GM18868 (cell line): ENCODE measurements at regions not wholly inside any gene's neighbourhood (a gene's known extent, or its start where the extent isn't known, plus 50 kb on each side); places are given as distances from the start of the nearest gene placed in this dataset.

Experiments used
- ATAC-seq: cut with Tn5 transposase; IDR thresholded peaks from one replicate; pipeline ENCODE4 v1.9.1; 2021; ENCODE audit warnings: mild to moderate bottlenecking, moderate library complexity; ENCODE audit not compliant: unreplicated experiment

DNA sequence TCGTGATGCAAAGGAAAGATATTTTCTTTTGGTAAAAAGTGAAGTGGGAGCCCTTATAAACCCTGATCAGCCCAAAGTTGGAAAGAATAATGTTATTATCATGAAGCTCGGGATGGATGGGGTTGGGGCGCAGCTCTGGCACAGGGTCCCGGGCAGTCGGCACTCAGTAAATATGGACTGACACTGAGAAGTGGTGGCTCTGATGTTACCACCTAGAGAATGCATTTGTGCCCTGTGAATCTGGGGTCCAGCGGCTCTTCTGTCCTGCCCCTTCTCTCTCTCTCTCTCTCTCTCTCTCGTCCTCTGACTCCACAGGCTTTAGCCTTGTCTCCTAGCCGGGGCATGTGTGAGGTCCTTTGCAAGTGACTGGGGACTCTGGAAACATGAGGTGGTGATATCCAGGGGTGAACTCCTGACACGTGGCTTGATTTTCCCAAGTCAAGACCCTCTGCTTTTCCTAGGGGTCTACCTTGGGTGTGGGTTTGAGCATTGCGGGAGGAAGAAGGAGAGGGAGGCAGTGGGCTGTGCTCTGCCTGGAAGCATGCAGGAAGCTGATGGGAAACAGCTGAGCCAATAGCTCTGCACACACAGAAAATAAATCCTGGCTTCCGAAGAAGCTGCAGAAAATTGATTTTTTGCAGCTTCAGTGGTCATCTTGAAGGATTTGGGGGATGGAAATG lies 162.7 kb downstream of the MACROH2A1 start:
- ATAC-seq, result no peak

DNA sequence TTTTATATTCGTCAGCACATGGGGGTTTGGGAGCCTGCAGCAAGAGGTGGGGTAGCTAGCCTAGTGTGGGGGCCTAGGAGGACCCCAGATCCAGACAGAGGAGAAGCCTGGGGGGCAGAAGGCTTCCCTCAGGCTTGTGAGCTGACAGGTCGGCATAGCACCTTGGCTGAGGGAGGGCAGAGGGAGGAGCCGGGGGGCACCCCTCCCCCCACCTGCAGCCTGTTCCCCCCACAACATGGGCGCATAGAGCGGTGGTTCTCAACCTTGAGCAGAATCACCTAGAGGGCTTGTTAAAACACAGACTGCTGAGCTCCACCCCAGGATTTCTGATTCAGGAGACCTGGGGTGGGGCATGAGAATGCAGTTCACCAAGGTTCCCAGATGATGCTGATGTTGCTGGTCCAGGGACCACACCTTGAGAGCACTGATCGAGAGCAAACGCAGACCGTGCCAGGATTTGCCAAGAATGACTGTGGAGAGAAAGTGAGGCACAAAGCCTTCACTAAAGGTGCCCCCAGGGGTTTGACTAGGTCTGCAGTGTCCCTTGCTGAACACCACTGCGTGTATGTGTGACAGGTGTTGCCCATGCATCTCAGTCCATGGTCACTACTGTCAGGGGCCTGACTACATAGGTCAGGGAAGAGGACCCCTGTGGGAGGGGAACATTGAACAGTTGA lies 163.3 kb downstream of the MACROH2A1 start:
- no peak for ATAC-seq

DNA sequence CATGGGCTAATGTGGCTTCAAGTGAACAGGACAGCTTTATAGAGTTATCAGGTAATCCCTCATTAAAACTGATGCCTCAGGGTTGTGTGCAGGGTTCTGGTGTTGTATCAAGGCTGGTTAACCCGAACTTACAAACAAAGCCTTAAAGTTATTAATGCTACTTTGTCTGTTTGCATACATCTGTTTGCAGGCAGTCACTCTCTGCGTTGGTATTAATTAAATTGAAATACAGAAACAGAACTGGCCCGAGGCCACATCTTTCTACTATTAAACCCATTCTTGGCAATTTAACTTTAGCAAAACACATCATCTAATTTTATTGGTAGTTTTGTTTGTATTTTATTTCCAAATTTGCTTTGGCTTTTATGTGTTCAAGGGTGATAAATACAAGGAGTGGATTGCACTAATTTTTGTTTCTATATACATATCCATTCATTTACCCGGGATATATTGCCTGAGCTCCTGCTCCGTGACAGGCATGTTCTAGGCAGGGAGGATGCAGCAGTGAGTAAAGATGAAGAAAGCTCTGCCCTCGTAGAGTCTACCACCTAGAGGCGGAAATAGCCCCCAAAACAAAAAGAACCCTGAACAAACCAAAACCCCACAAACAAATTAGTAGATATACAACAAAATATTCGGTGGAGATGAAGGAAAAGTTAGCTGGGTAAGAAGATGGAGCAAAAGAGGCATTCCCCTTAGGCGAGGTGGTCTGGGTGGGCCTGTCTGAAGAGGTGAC lies 164.2 kb downstream of the MACROH2A1 start:
- ATAC-seq, result no peak

DNA sequence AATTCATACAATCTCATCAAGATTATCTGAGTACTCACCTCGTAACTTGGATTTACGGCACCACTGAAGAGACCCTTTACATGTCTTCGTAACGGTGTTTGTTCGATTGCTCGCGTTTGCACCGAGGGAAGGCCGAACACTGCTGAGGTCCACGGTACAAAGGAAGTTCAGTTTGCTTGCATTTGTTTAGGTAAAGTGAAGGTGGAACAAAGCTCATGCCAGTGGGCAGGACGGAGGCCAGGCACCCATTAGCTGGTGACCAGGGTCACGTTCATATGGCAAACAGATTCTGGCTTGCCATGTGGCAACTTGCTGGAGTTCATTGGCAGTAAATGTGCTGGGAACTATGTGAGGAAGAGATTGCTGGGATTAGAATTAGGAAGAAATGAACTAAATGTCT lies 164.8 kb downstream of the MACROH2A1 start:
- ATAC-seq, result no peak

DNA sequence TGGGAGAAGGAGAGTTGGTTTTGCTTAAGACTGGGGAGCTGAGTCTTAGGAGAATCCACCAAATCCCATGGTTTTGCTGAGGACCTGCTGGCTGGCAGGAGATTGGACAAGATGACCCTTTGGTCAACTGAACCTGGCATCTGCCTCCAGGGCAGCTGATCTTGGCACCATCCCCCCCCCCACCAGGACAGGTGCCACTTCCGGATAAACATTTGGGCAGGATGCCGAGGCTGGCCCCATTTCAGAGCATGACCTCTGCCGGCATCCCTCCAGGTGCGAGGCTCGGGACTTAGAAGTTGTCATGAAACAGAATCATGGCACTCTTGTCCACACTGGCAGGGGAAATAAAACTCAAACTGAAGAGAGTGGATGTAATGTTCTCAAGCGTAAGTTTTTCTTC lies 165.6 kb downstream of the MACROH2A1 start:
- ATAC-seq, result no peak

DNA sequence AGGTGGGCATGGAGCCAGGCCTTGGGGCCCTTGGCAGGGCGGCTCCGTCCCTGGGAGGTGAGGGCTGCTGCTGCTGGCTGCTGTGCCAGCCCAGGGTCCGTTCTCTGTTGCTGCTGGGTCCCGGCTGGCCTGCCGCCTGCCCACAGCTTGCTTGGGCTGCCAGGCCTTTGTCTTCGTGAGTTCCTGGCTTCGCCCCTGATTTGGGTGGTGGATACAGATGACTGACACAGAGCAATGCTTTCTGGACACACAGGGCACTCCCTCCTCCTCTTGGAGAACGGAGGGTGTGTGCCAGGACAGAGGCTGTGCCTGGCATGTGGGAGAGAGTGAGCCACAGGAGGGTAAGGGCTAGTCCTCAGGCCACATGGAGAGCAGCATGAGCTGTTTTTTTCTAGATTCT lies 166.1 kb downstream of the MACROH2A1 start:
- no peak for ATAC-seq

DNA sequence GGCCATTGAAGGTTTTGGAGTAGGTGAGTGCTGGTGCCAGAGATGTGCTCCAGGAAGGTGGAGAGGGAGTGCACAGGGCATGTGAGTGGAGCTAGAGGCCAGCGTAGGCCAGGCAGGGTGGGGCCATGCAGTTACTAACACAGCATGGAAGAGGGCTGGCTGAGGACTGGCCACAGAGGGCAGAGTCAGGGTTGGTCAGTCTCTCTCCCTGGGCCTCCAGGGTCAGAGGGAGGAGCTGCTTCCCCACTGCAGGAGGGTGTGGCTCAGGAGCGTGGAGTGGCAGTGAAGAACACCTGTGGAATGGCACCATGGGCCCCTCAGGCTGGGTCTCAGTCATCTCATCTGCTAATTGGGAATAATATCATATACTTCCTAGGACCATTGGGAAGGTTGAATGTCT lies 167.7 kb downstream of the MACROH2A1 start:
- no peak for ATAC-seq

DNA sequence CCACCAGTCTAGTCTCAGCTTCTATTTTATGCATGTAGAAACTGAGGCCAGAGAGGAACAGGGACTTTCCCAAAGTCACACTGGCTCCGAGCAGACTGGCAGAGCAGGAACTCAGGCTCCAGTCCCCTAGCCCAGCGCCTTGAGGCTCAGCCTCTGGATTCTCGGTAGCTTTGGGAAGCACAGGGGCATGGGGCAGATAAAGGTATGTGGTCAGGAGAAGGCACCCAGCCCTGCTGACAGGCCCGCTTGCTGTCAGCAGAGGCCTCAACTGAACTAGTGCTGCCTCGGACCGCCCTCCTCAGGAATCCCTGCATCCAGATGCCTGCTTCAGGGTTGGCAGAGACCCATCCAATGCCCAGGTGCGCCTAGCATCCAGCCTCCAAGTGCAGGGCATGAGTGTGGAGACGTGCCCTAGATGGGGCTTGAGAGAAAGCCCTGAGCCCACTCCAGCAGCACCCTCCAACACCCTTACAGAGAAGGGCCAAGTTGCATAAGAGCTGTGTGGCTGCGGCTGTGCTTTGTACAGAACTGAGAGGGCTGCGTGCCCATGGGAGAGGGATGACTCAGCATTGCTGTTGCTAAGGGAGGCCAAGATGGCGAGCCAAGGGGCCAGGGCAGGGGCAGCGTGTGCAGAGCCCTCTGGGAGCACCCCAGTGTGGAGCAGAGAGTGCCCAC lies 168.6 kb downstream of the MACROH2A1 start:
- peak; percentile 71 for ATAC-seq

DNA sequence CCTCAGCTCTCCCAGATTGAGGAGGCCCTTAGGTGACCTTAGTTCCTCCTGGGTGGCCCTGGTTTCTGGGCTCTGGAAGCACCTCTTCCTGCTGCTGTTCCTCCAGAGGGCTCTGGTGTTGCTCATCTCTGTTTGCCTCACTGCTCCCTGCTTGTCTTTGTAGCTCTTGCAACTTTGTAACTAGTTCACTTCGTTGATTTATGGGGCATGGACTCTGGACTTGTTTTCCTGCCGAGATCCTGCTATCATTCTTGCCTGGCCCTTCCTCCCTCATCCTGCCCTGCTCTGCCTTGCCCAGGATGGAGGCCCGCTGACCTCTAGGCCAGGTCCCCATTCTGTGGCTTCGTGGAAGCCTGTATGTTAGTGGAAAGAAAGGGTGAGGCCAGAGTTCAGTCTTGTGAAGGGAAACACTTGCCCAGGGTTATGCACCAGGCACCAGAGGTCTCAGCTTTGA lies 169.3 kb downstream of the MACROH2A1 start:
- no peak for ATAC-seq

DNA sequence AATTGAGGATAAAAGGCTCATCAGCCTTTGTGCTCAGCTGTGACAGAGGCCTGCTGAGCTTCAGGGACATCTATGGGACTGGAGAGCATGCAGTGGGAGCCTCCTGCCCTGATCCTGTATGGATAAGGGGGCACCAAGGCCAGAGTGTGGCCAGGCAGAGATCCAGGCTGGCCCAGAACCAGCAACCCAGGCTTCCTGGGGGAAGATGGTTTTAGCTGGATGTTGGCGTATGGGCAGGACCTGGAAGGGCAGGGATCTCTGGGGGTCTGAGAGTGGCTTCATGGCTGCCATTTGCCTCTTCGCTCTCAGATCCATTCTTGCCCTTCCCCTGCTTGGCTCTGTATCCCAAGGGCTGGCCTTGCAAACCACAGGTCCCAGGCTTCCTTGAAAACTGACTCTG lies 169.9 kb downstream of the MACROH2A1 start:
- ATAC-seq, result no peak

DNA sequence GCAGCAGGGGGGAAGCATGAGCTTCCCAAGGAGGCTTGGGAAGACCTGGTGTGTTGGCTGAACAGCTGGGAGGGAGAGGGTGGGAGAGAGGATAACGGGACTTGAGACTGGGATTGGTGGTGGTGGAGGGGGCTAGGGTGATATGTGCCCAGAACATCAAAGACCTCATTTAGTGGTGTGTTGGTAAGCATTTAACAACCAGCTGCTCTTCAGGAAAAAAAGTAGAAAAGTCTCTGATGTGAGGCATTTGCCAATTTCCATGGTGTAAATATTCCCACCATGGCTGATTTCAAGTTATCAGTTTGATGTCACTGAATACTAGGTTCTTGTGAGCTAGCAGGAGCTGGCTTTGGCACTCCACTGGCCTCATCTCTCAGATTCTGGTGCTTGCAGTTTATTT lies 170.8 kb downstream of the MACROH2A1 start:
- no peak for ATAC-seq

DNA sequence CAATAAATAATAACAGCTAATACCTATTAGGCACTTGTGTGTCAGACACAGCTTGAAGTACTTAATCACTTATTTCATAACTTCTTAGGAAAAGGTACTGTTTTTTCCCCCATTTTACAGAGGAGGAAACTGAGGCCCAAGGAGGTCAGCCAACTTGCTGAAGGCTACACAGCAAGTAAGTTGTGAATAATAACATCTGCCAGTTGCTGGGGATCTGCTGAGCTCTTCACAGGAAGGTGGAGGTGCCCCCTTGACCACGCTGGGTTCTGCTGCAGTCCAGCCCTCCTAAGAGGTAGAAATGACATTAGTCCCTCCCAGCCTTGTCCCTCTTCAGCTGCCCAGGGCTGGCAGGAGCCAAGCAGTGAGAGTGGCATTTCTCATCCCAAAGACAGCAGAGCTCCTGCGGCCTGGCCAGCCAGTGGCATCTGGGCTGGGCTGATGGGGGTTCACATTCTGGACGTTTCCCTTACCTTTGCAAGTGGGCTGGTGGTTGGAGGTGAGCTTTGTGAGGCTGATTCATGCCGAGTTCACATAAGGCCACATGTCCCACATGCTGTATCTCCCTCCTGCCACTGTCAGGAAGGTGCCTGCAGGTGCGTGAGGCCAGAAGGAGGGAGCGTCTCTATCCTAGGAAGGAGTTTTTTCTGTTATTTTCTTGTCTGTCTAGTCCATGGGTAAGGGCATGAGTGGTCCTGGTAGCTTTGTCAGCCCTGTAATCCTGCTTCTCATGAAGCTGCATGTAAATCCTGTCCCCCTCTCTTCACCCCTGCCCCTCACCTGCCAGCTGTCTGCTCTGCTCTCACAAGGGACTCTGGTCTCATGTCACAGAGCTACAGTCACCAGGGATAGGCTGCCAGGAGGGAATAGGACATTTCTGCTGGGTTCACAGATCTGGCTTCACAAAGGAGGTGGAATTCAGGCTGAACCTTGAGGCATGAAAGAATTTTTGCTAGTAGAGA lies 171.7 kb downstream of the MACROH2A1 start:
- no peak for ATAC-seq

DNA sequence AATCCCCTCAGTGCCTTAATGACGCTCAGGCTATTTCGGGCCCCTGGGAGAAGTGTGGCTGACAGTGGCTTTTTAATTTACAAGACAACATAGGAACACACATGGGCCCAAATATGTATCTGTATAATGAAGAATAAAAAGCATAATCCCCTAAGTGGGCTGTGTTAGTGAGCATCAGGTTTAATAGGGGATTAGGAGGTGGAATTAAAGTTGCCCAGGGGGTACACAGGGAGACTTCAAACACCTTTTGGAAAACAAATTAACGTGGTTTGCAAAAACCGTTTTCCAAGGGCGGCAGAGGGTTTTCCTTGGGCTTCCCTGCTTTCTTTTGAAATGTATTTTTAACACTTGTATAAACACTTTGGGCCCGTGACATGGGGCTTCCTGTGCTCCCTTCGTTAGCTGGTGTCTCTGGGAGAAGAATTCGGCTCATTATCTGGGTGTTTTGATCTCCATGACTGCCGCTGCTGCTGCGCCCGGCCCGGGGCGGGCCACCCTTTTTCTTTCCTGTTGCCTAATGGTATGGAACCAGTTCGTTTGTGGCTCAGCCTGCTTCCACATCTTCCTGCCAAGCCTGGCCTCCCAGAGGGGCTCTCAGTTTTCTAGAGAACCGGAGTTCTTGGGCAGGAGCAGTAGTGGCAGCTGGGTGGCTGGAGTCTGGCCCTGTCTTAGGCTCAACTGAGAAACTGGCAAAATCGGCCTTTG lies 173.0 kb downstream of the MACROH2A1 start:
- no peak for ATAC-seq

DNA sequence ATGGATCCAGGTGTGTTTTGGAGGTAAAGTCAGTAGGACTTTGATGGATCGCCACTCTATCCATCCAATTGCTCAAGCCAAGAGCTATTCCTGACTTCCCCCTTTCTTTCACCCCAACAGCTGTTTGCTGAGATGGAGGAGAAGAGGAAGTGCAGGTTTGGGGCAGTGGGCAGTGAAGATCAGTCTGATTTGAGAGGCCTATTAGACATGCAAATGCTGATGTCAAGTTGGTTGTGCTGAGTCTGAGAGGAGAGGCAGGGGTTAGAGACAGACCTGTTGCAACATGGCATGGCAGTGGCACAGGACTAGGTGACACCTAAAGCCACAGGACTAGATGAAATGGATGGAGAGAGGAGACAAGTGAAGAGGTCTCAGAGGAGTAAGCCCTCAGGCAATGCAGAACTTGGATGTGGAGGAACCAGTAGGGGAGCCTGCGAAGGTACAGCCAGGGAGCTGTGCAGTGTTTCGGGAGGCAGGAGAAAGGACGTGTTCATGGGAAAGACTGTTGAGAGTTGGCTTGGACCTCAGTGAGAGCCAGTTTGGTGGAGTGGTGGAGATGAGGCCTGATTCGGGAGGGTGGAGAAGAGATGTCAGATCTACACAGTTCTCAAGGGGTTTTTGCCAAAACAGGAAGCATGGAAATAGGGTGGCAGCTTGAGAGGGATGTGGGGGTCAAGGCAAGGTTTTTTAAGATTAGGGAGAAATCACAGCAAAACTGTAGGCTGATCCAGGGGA lies 175.0 kb downstream of the MACROH2A1 start:
- no peak for ATAC-seq

DNA sequence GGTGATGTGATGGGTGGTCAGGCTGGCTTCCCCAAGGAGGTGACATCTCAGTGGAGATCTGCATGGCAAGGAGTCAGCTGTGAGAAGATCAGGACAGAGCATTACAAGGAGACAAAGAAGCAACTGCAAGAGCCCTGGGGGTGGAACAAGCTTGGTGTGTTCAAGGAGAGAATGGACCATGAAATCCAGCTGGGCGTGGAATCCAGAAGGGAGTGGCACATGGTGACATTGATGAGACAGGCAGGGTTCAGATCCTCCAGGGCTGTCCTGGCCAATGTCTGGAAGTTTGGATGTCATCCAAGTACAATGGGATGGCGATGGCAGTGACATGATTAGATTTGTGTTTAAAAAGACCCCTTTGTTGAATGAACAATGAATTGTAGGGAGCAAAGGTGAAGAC lies 175.6 kb downstream of the MACROH2A1 start:
- ATAC-seq, result no peak

DNA sequence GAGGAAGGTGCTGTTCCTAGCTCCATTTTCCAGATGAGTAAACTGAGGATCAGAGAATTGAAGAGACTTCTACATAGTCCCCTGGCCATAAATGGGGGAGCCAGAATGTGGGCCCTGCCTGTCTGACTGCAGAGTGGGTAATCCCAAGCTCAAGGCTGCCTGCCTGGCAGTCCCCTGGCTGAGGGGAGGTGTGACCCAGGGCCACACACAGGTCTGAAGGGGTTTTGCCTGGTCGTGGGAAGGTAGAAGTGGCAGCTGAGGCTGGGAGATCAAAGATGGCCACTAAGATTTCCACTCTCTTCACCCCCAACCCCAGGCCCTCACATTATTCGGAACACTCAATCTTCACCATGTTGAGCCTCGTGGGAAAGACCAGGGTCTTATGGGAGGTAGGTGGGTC lies 176.3 kb downstream of the MACROH2A1 start:
- no peak for ATAC-seq

DNA sequence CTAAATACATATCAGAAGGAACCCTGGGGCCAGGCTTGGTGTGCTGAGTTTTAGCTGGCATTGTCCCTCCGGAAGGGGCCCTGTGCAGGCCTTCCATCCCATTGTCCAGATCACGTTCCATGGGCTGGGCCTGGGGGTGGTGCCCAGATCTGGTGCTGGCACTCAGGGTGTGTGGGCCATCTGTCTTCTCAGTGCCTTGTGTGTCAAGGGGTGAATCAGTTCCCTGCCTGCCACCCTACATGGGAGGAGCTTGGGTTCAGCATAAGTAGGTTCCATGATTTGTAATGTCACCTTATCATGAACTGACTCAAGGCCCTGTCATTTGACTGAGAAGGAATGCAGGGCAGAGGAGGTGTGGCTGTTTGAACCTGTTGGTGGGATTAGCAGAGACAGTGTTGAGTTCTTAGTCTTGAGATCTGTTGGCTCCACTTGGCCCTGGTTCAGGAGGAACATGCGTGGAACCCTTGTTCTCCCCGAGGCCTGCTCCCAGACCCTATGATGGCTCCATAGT lies 176.8 kb downstream of the MACROH2A1 start:
- no peak for ATAC-seq

DNA sequence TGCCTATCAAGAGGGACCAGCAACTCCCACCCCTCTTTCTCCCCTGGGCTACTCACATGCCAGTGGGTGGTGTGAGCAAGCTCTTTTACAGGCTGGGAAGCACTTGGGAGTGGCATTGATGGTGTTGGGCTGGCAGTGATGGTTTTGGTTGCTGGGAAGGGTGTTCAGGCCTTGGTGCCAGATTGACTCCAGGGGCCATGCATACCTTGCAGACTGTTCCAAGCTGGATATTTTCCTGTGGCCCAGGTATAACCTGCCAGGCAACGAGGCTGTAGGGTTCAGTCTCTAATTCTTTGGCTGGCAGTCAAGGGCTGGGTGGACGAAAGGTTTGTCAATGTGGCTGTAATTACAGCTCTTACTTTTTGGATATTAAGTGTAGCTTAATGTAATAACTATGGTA lies 177.3 kb downstream of the MACROH2A1 start:
- ATAC-seq, result no peak

DNA sequence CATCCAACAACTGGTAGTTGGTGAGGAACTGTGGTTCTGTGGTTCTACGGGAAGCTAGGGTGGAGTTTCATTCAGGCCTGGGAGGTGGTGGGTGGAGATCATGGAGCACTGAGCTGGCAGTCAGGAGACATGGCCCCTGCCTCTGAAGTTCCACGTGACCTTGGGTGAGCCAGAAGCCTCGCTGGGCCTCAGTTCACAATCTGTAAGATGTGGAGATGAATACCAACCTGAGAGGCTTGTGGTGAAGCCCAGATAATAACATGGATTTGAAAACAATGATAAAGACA lies 177.9 kb downstream of the MACROH2A1 start:
- ATAC-seq, result no peak
